H9 (cell line): ENCODE measurements at regions not wholly inside any gene's neighbourhood (a gene's known extent, or its start where the extent isn't known, plus 50 kb on each side); places are given as distances from the start of the nearest gene placed in this dataset.

Experiments
- DNase-seq: peaks from one replicate; pipeline ENCODE4 v3.0.0-alpha.2; 2017
- H2AFZ ChIP-seq: one replicate; pipeline ENCODE4 v1.6.1; 2013; ENCODE audit warnings: mild to moderate bottlenecking, low read length, control low read depth, moderate library complexity
- H2AK5ac ChIP-seq: 2 replicates; pipeline ENCODE4 v1.6.1; 2013; ENCODE audit warnings: low read length, control low read depth, mixed read lengths; ENCODE audit not compliant: insufficient read length
- H2BK120ac ChIP-seq: one replicate; pipeline ENCODE4 v1.6.1; 2013; ENCODE audit warnings: low read depth, mild to moderate bottlenecking, low read length, control low read depth, inconsistent platforms; ENCODE audit not compliant: poor library complexity, severe bottlenecking
- H2BK12ac ChIP-seq: 2 replicates; pipeline ENCODE4 v1.6.1; 2013; ENCODE audit warnings: low read length, control low read depth, mixed read lengths, low read depth; ENCODE audit not compliant: insufficient read length
- H2BK15ac ChIP-seq: 2 replicates; pipeline ENCODE4 v1.6.1; 2013; ENCODE audit warnings: low read depth, low read length, control low read depth
- H2BK20ac ChIP-seq: one replicate; pipeline ENCODE4 v1.6.1; 2013; ENCODE audit warnings: low read depth, mild to moderate bottlenecking, low read length, control low read depth, inconsistent platforms; ENCODE audit not compliant: poor library complexity, severe bottlenecking
- H2BK5ac ChIP-seq: 2 replicates; pipeline ENCODE4 v1.6.1; 2013; ENCODE audit warnings: low read length, control low read depth, mixed read lengths; ENCODE audit not compliant: insufficient read length
- H3K14ac ChIP-seq: 2 replicates; pipeline ENCODE4 v1.6.1; 2013; ENCODE audit warnings: low read length, control low read depth; ENCODE audit not compliant: insufficient read depth
- H3K18ac ChIP-seq: 2 replicates; pipeline ENCODE4 v1.6.1; 2013; ENCODE audit warnings: low read depth, mild to moderate bottlenecking, mixed read lengths, low read length, control low read depth; ENCODE audit not compliant: insufficient read length
- H3K23ac ChIP-seq: 2 replicates; pipeline ENCODE4 v1.6.1; 2013; ENCODE audit warnings: low read length, control low read depth, mixed read lengths, low read depth; ENCODE audit not compliant: insufficient read length
- H3K23me2 ChIP-seq: 2 replicates; pipeline ENCODE4 v1.6.1; 2013; ENCODE audit warnings: low read depth, mild to moderate bottlenecking, mixed read lengths, low read length, control low read depth; ENCODE audit not compliant: insufficient read length, poor library complexity, severe bottlenecking
- H3K27ac ChIP-seq: 2 replicates; pipeline ENCODE4 v1.5.1; 2013; ENCODE audit warnings: low read length, control low read depth, mixed read lengths, low read depth; ENCODE audit not compliant: insufficient read length
- H3K27me3 ChIP-seq: 2 replicates; pipeline ENCODE4 v1.6.1; 2013; ENCODE audit warnings: low read length, control low read depth, inconsistent platforms; ENCODE audit not compliant: insufficient read depth
- H3K4ac ChIP-seq: 2 replicates; pipeline ENCODE4 v1.6.1; 2013; ENCODE audit warnings: low read depth, mild to moderate bottlenecking, control low read depth, inconsistent platforms, low read length, moderate library complexity
- H3K4me1 ChIP-seq: 2 replicates; pipeline ENCODE4 v1.6.1; 2013; ENCODE audit warnings: low read length, control low read depth, inconsistent platforms; ENCODE audit not compliant: insufficient read depth
- H3K4me2 ChIP-seq: 2 replicates; pipeline ENCODE4 v1.6.1; 2013; ENCODE audit warnings: low read length, control low read depth, mixed read lengths; ENCODE audit not compliant: insufficient read length, insufficient read depth
- H3K56ac ChIP-seq: 2 replicates; pipeline ENCODE4 v1.6.1; 2013; ENCODE audit warnings: low read depth, mild to moderate bottlenecking, mixed read lengths, low read length, control low read depth; ENCODE audit not compliant: insufficient read length
- H3K79me1 ChIP-seq: 2 replicates; pipeline ENCODE4 v1.6.1; 2013; ENCODE audit warnings: low read depth, mild to moderate bottlenecking, moderate library complexity, low read length, control low read depth, inconsistent platforms; ENCODE audit not compliant: insufficient read depth, poor library complexity, severe bottlenecking
- H3K79me2 ChIP-seq: 2 replicates; pipeline ENCODE4 v1.6.1; 2013; ENCODE audit warnings: low read length, control low read depth, inconsistent platforms; ENCODE audit not compliant: insufficient read depth
- H3K9ac ChIP-seq: 2 replicates; pipeline ENCODE4 v1.6.1; 2013; ENCODE audit warnings: low read length, control low read depth, mixed read lengths; ENCODE audit not compliant: insufficient read length; ENCODE audit errors: extremely low read depth
- H3K9me3 ChIP-seq: one replicate; pipeline ENCODE4 v1.6.1; 2013; ENCODE audit warnings: low read depth, low read length, inconsistent platforms; ENCODE audit not compliant: control insufficient read depth
- H3T11ph ChIP-seq: one replicate; pipeline ENCODE4 v1.6.1; 2013; ENCODE audit warnings: mild to moderate bottlenecking, low read length, control low read depth, inconsistent platforms
- H4K20me1 ChIP-seq: one replicate; pipeline ENCODE4 v1.6.1; 2013; ENCODE audit not compliant: control insufficient read depth, insufficient read length, insufficient read depth
- H4K5ac ChIP-seq: 2 replicates; pipeline ENCODE4 v1.6.1; 2013; ENCODE audit warnings: low read depth, mild to moderate bottlenecking, mixed read lengths, low read length, control low read depth; ENCODE audit not compliant: insufficient read length
- H4K8ac ChIP-seq: replicated peaks from 2 replicates; pipeline ENCODE4 v1.6.1; 2013; ENCODE audit warnings: low read length, control low read depth, mixed read lengths, low read depth; ENCODE audit not compliant: insufficient read length
- H4K91ac ChIP-seq: 2 replicates; pipeline ENCODE4 v1.6.1; 2013; ENCODE audit warnings: low read depth, mild to moderate bottlenecking, moderate library complexity, mixed read lengths, low read length, control low read depth; ENCODE audit not compliant: insufficient read length
- H3K27ac Mint-ChIP-seq, 3 experiments: 2 replicates in 2 of 3; 3 replicates in 1 of 3; pipeline ENCODE4 v1.8.0; 2020 to 2021; ENCODE audit warnings: mixed read lengths in 3 of 3, mild to moderate bottlenecking in 1 of 3, moderate library complexity in 1 of 3
- H3K27me3 Mint-ChIP-seq: 2 replicates; pipeline ENCODE4 v1.8.0; 2021; ENCODE audit warnings: low read depth, mild to moderate bottlenecking, moderate library complexity, mixed read lengths
- H3K36me3 Mint-ChIP-seq, 3 experiments: 2 replicates in 2 of 3; 3 replicates in 1 of 3; pipeline ENCODE4 v1.8.0; 2020 to 2021; ENCODE audit warnings: low read depth in 3 of 3, mixed read lengths in 3 of 3; ENCODE audit not compliant: insufficient read depth in 1 of 3
- H3K4me1 Mint-ChIP-seq, 2 experiments: 2 replicates each; pipeline ENCODE4 v1.8.0; 2020; ENCODE audit warnings: mixed read lengths in 2 of 2
- H3K4me3 Mint-ChIP-seq, 2 experiments: 2 replicates in 1 of 2; 3 replicates in 1 of 2; pipeline ENCODE4 v1.8.0; 2020 to 2021; ENCODE audit warnings: mild to moderate bottlenecking in 2 of 2, mixed read lengths in 2 of 2, moderate library complexity in 1 of 2
- H3K9me3 Mint-ChIP-seq, 2 experiments: 2 replicates in 1 of 2; 3 replicates in 1 of 2; pipeline ENCODE4 v1.8.0; 2020; ENCODE audit warnings: mild to moderate bottlenecking in 2 of 2, mixed read lengths in 2 of 2, moderate library complexity in 1 of 2
- CTCF ChIP-seq: fragments of 200-600 bp; sonication (generic); conservative IDR thresholded peaks from 3 replicates; pipeline ENCODE4 v1.8.0; 2021; ENCODE audit warnings: antibody characterized with exemption, mild to moderate bottlenecking
- WGBS: extraction: QIAGEN DNeasy Blood & Tissue Kit; methylation state at CpG from one replicate; pipeline ENCODE4 v1.1.7; 2013; ENCODE audit warnings: missing lambda C conversion rate, low lambda C conversion rate, mixed read lengths; ENCODE audit not compliant: insufficient read length; ENCODE audit errors: extremely low coverage; 5-methylcytosine and 5-hydroxymethylcytosine counted together

DNA sequence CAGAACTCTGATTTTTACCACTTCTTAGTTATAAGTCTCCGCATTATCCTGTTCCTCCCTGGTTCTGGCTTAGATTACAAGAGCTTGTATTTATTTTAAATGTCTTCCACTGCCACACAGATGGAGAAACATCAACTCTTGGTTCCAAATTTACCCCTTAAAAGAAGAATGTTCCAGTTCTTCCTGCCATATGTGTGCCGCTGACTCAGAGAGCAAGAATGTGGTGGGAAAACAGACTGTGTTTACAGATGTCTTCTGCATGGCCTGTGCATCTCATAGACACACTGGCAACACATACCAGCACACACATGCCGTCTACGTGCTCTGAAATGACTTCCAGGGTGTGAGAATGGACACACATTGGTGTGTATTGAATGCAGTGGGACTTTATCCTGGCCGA lies 383.0 kb downstream of the LRIG3 start:
- Histone ChIP-seq H3K9me3 (no peaks in the 10 kb centered on the region), H2BK5ac (no peak overlapping the region), H4K8ac (no peak overlapping the region), H2BK12ac (no peak overlapping the region), H3K18ac (no peak overlapping the region), H2BK120ac (no peak overlapping the region), H3K27me3 (no peaks in the 10 kb centered on the region), H3K56ac (no peak overlapping the region), H4K91ac (no peak overlapping the region), H3K14ac (no peak overlapping the region; the same call in 1 of the 2 replicates), H2AK5ac (no peak overlapping the region), H3K23ac (no peak overlapping the region), H3K23me2 (no peaks in the 10 kb centered on the region), H3K4me2 (no peak overlapping the region), H3T11ph (no peak overlapping the region), H2AFZ (no peak overlapping the region), H4K5ac (no peak overlapping the region), H2BK15ac (no peak overlapping the region), H3K79me2 (no peaks in the 10 kb centered on the region), H3K27ac (no peak overlapping the region), H3K4ac (no peak overlapping the region), H3K4me1 (no peaks in the 10 kb centered on the region), H3K79me1 (no peaks in the 10 kb centered on the region), H4K20me1 (no peaks in the 10 kb centered on the region), H2BK20ac (no peak overlapping the region), H3K9ac (no peak overlapping the region)
- H3K27ac Mint-ChIP-seq = no peak overlapping the region
- peaks cover 3 to 7% of the 10 kb centered on the region in 2 experiments; a peak in 3 of 5 replicates for H3K9me3 Mint-ChIP-seq
- no peak for DNase-seq
- no CpG with 5 or more reads among the region's 5 CpGs for WGBS
- peaks cover 7 to 24% of the 10 kb centered on the region in 2 experiments for H3K4me1 Mint-ChIP-seq
- no peak for TF ChIP-seq CTCF
- H3K36me3 Mint-ChIP-seq = peaks cover 0 to 4% (median 3%) of the 10 kb centered on the region in 3 experiments; a peak in 3 of 7 replicates
- no peak overlapping the region for H3K4me3 Mint-ChIP-seq
- H3K27me3 Mint-ChIP-seq = no peaks in the 10 kb centered on the region
